Stimulated activated memory B cell treated with anti-CD40 and anti-IgM and Interleukin-4, amounts not matched to agents 10 μg/mL and 1 μg/mL and 100 μg/mL, for 72 hours (primary cell): ENCODE measurements at regions not wholly inside any gene's neighbourhood (a gene's known extent, or its start where the extent isn't known, plus 50 kb on each side); places are given as distances from the start of the nearest gene placed in this dataset.
"Not testable (repeated sequence)": the region's sequence is repeated elsewhere in the genome, so short reads cannot be mapped to it uniquely, and the experiment has no call there.

ENCODE experiments used
- ATAC-seq: fragments of 150-1000 bp; cut with Tn5 transposase; 2 replicates; pipeline ENCODE4 v1.10.0; 2021
- H3K27ac Mint-ChIP-seq: one replicate; pipeline ENCODE4 v1.8.0; 2022; ENCODE audit warnings: mild to moderate bottlenecking, mixed read lengths
- H3K27me3 Mint-ChIP-seq: one replicate; pipeline ENCODE4 v1.8.0; 2022; ENCODE audit warnings: mixed read lengths
- H3K36me3 Mint-ChIP-seq: one replicate; pipeline ENCODE4 v1.8.0; 2022; ENCODE audit warnings: mixed read lengths
- H3K4me1 Mint-ChIP-seq: one replicate; pipeline ENCODE4 v1.8.0; 2022; ENCODE audit warnings: mixed read lengths
- H3K4me3 Mint-ChIP-seq: one replicate; pipeline ENCODE4 v1.8.0; 2022; ENCODE audit warnings: mild to moderate bottlenecking, moderate library complexity, mixed read lengths
- H3K9me3 Mint-ChIP-seq: one replicate; pipeline ENCODE4 v1.8.0; 2022; ENCODE audit warnings: mixed read lengths

GRCh38 chr17:21775566-21775965 is 83.2 kb downstream of the KCNJ18 start:
- H3K9me3 Mint-ChIP-seq, ATAC-seq, H3K4me1 Mint-ChIP-seq, H3K36me3 Mint-ChIP-seq, H3K27me3 Mint-ChIP-seq, H3K27ac Mint-ChIP-seq, H3K4me3 Mint-ChIP-seq: not testable (repeated sequence)

- H3K4me3 Mint-ChIP-seq, H3K36me3 Mint-ChIP-seq, H3K27ac Mint-ChIP-seq, H3K4me1 Mint-ChIP-seq, ATAC-seq, H3K27me3 Mint-ChIP-seq, H3K9me3 Mint-ChIP-seq: not testable (repeated sequence)
Measured at GRCh38 chr17:21776921-21777320, 84.6 kb downstream of the KCNJ18 start.

GRCh38 chr17:21778866-21779265 is 86.5 kb downstream of the KCNJ18 start:
- not testable (repeated sequence) for ATAC-seq, H3K27me3 Mint-ChIP-seq, H3K27ac Mint-ChIP-seq, H3K9me3 Mint-ChIP-seq, H3K36me3 Mint-ChIP-seq, H3K4me3 Mint-ChIP-seq, H3K4me1 Mint-ChIP-seq

- not testable (repeated sequence) for H3K4me1 Mint-ChIP-seq, ATAC-seq, H3K36me3 Mint-ChIP-seq, H3K9me3 Mint-ChIP-seq, H3K27me3 Mint-ChIP-seq, H3K27ac Mint-ChIP-seq, H3K4me3 Mint-ChIP-seq
Measured at GRCh38 chr17:21780293-21780888, 88.1 kb downstream of the KCNJ18 start.

- peak; percentile 31 for ATAC-seq
- not testable (repeated sequence) for H3K36me3 Mint-ChIP-seq, H3K4me1 Mint-ChIP-seq, H3K27me3 Mint-ChIP-seq, H3K27ac Mint-ChIP-seq, H3K4me3 Mint-ChIP-seq, H3K9me3 Mint-ChIP-seq
Measured at GRCh38 chr17:21780919-21781665, 88.8 kb downstream of the KCNJ18 start.

GRCh38 chr17:21781666-21782024 is 89.3 kb downstream of the KCNJ18 start:
- not testable (repeated sequence) for H3K4me3 Mint-ChIP-seq, H3K27ac Mint-ChIP-seq, H3K27me3 Mint-ChIP-seq, H3K4me1 Mint-ChIP-seq, H3K9me3 Mint-ChIP-seq, H3K36me3 Mint-ChIP-seq
- peak; percentile 35 for ATAC-seq

GRCh38 chr17:21782107-21782506 is 89.8 kb downstream of the KCNJ18 start:
- peak; percentile 48 for ATAC-seq
- H3K9me3 Mint-ChIP-seq, H3K4me1 Mint-ChIP-seq, H3K36me3 Mint-ChIP-seq, H3K4me3 Mint-ChIP-seq, H3K27ac Mint-ChIP-seq, H3K27me3 Mint-ChIP-seq: not testable (repeated sequence)

- not testable (repeated sequence) for ATAC-seq, H3K4me1 Mint-ChIP-seq, H3K27me3 Mint-ChIP-seq, H3K27ac Mint-ChIP-seq, H3K9me3 Mint-ChIP-seq, H3K36me3 Mint-ChIP-seq, H3K4me3 Mint-ChIP-seq
Measured at GRCh38 chr17:21782604-21783003, 90.3 kb downstream of the KCNJ18 start.

- not testable (repeated sequence) for H3K27me3 Mint-ChIP-seq, H3K27ac Mint-ChIP-seq, H3K4me3 Mint-ChIP-seq, H3K36me3 Mint-ChIP-seq, H3K4me1 Mint-ChIP-seq, H3K9me3 Mint-ChIP-seq
- peak; percentile 51 for ATAC-seq
Measured at GRCh38 chr17:21783017-21783416, 90.7 kb downstream of the KCNJ18 start.

- not testable (repeated sequence) for H3K9me3 Mint-ChIP-seq, H3K27me3 Mint-ChIP-seq, ATAC-seq, H3K27ac Mint-ChIP-seq, H3K4me3 Mint-ChIP-seq, H3K36me3 Mint-ChIP-seq, H3K4me1 Mint-ChIP-seq
Measured at GRCh38 chr17:21814272-21814671, 121.9 kb downstream of the KCNJ18 start.

GRCh38 chr17:21814776-21815175 is 122.5 kb downstream of the KCNJ18 start:
- no peaks in the 10 kb centered on the region for H3K36me3 Mint-ChIP-seq
- no peak overlapping the region for H3K27ac Mint-ChIP-seq
- ATAC-seq = peak; percentile 20
- no peak overlapping the region for H3K4me3 Mint-ChIP-seq
- H3K9me3 Mint-ChIP-seq = no peaks in the 10 kb centered on the region
- H3K4me1 Mint-ChIP-seq = no peaks in the 10 kb centered on the region
- no peaks in the 10 kb centered on the region for H3K27me3 Mint-ChIP-seq

- Mint-ChIP-seq H3K4me1 (no peaks in the 10 kb centered on the region), H3K36me3 (no peaks in the 10 kb centered on the region), H3K27me3 (no peaks in the 10 kb centered on the region), H3K27ac (no peak overlapping the region), H3K9me3 (no peaks in the 10 kb centered on the region), H3K4me3 (no peak overlapping the region)
- ATAC-seq = no peak
Measured at GRCh38 chr17:21815352-21816063, 123.2 kb downstream of the KCNJ18 start.

- Mint-ChIP-seq H3K4me1 (no peaks in the 10 kb centered on the region), H3K4me3 (no peak overlapping the region), H3K36me3 (no peaks in the 10 kb centered on the region), H3K27ac (no peak overlapping the region), H3K27me3 (no peaks in the 10 kb centered on the region), H3K9me3 (no peaks in the 10 kb centered on the region)
- no peak for ATAC-seq
Measured at GRCh38 chr17:21816592-21817567, 124.6 kb downstream of the KCNJ18 start.

- H3K27me3 Mint-ChIP-seq = no peaks in the 10 kb centered on the region
- no peak overlapping the region for H3K4me3 Mint-ChIP-seq
- H3K27ac Mint-ChIP-seq = no peak overlapping the region
- no peaks in the 10 kb centered on the region for H3K36me3 Mint-ChIP-seq
- H3K9me3 Mint-ChIP-seq = no peaks in the 10 kb centered on the region
- no peak for ATAC-seq
- H3K4me1 Mint-ChIP-seq = no peaks in the 10 kb centered on the region
Measured at GRCh38 chr17:21817791-21818364, 125.6 kb downstream of the KCNJ18 start.

- no peak overlapping the region for H3K4me3 Mint-ChIP-seq
- no peaks in the 10 kb centered on the region for H3K36me3 Mint-ChIP-seq
- H3K27me3 Mint-ChIP-seq = no peaks in the 10 kb centered on the region
- no peak overlapping the region for H3K27ac Mint-ChIP-seq
- no peaks in the 10 kb centered on the region for H3K4me1 Mint-ChIP-seq
- no peaks in the 10 kb centered on the region for H3K9me3 Mint-ChIP-seq
- ATAC-seq = no peak
Measured at GRCh38 chr17:21823090-21823489, 130.8 kb downstream of the KCNJ18 start.
